T-helper 2 cell (primary cell): ENCODE measurements at regions not wholly inside any gene's neighbourhood (a gene's known extent, or its start where the extent isn't known, plus 50 kb on each side); places are given as distances from the start of the nearest gene placed in this dataset.

Experiments
- DNase-seq, 5 experiments: peaks; one replicate each; pipeline versions ENCODE4 v3.0.0 to v3.0.0-alpha.2; 2012 to 2022

- no peak for DNase-seq
Observed at GRCh38 chr3:176969066-176969465, 228.2 kb downstream of the TBL1XR1 start.

- DNase-seq, result no peak
Observed at GRCh38 chr3:176968631-176969030, 228.7 kb downstream of the TBL1XR1 start.

- DNase-seq, result no peak
Observed at GRCh38 chr3:176967522-176967921, 229.8 kb downstream of the TBL1XR1 start.

- no peak for DNase-seq
Observed at GRCh38 chr3:176964661-176965060, 232.6 kb downstream of the TBL1XR1 start.

- no peak for DNase-seq
Observed at GRCh38 chr3:176961916-176962315, 235.4 kb downstream of the TBL1XR1 start.

- no peak for DNase-seq
Observed at GRCh38 chr3:176959867-176960266, 237.4 kb downstream of the TBL1XR1 start.

GRCh38 chr3:176958560-176958959 is 238.7 kb downstream of the TBL1XR1 start:
- DNase-seq, result no peak

- no peak for DNase-seq
Observed at GRCh38 chr3:176954517-176954916, 242.8 kb downstream of the TBL1XR1 start.

- DNase-seq, result no peak
Observed at GRCh38 chr3:176953106-176954060, 243.9 kb downstream of the TBL1XR1 start.

- DNase-seq, result no peak
Observed at GRCh38 chr3:176951586-176952292, 245.5 kb downstream of the TBL1XR1 start.

- DNase-seq, result no peak
Observed at GRCh38 chr3:176951144-176951543, 246.1 kb downstream of the TBL1XR1 start.

- no peak for DNase-seq
Observed at GRCh38 chr3:176950743-176951142, 246.5 kb downstream of the TBL1XR1 start.

- DNase-seq, result no peak
Observed at GRCh38 chr3:176948151-176948550, 249.1 kb downstream of the TBL1XR1 start.

GRCh38 chr3:176946202-176946601 is 251.1 kb downstream of the TBL1XR1 start:
- DNase-seq, result no peak

GRCh38 chr3:176942305-176942704 is 255.0 kb downstream of the TBL1XR1 start:
- no peak for DNase-seq

- peak in 1 of 5 experiments; percentile 30 for DNase-seq
Observed at GRCh38 chr3:176941689-176942088, 255.6 kb downstream of the TBL1XR1 start.

GRCh38 chr3:176939022-176939817 is 258.1 kb downstream of the TBL1XR1 start:
- peak in 2 of 5 experiments; percentile 1 to 66 for DNase-seq

- no peak for DNase-seq
Observed at GRCh38 chr3:176937994-176938393, 259.3 kb downstream of the TBL1XR1 start.

GRCh38 chr3:176937541-176937940 is 259.7 kb downstream of the TBL1XR1 start:
- DNase-seq, result no peak

GRCh38 chr3:176935194-176935888 is 261.9 kb downstream of the TBL1XR1 start:
- DNase-seq, result no peak

GRCh38 chr3:176934698-176935097 is 262.6 kb downstream of the TBL1XR1 start:
- no peak for DNase-seq

- DNase-seq, result no peak
Observed at GRCh38 chr3:176933704-176934103, 263.6 kb downstream of the TBL1XR1 start.
